ENCODE measurements at regions not wholly inside any gene's neighbourhood (a gene's known extent, or its start where the extent isn't known, plus 50 kb on each side); places are given as distances from the start of the nearest gene placed in this dataset.

DNA sequence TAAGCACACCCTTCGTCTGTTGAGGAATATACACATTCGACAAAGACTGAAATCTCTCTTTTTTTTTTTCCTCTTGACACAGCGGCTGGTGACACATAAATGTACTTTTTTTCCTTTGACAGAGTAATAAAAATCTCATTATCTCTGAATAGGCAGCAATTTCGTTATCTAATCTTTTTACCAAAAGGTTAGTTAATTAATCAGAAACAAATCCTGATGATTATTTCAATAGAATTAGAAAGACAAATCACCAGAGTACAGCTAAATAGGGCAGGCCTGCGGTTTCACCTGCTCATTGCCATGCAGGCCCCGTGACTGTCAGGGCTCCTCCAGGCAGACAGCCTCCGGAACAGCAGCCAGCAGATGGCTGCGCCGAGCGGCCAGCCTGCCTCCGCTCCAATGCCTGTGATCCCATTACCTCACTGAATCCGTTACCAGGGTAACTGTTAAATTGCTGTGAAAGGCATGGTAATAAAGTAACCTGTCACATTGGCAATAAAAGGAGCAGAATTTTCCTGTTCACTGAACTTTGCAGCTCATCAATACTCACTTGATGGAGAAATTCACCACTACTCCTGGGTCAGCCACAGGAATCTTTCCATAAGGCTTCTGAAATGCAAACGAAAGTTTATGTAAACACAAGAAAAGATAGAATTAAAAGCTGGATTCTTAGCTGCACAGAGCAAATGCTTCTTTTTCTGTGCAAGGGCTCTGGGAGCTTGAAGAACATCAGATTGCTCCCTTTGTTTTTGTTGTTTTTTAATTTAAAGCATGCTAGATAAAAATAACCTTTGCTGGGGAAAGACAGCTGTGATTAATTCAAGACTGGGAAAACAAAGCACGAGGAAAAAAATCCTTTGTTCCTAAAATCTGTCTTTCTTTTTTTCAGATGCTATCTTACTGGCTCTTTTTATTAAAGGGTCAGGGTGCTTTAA, 666.4 kb upstream of the ZNF608 start:
- TF ChIP-seq, protein P1, sequence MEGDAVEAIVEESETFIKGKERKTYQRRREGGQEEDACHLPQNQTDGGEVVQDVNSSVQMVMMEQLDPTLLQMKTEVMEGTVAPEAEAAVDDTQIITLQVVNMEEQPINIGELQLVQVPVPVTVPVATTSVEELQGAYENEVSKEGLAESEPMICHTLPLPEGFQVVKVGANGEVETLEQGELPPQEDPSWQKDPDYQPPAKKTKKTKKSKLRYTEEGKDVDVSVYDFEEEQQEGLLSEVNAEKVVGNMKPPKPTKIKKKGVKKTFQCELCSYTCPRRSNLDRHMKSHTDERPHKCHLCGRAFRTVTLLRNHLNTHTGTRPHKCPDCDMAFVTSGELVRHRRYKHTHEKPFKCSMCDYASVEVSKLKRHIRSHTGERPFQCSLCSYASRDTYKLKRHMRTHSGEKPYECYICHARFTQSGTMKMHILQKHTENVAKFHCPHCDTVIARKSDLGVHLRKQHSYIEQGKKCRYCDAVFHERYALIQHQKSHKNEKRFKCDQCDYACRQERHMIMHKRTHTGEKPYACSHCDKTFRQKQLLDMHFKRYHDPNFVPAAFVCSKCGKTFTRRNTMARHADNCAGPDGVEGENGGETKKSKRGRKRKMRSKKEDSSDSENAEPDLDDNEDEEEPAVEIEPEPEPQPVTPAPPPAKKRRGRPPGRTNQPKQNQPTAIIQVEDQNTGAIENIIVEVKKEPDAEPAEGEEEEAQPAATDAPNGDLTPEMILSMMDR (IDR thresholded peaks at IDR 0.05), result peak in 3 of 6 experiments; percentile 15 to 40 (median 34)
- TF ChIP-seq POLR2A (IDR thresholded peaks at IDR 0.05), result no peak
